ENCODE measurements at regions not wholly inside any gene's neighbourhood (a gene's known extent, or its start where the extent isn't known, plus 50 kb on each side); places are given as distances from the start of the nearest gene placed in this dataset.
"Not testable (repeated sequence)": the region's sequence is repeated elsewhere in the genome, so short reads cannot be mapped to it uniquely, and the experiment has no call there.

- DNase-seq, result no peak
Measured at GRCh38 chr13:87582399-87582798, 88.8 kb upstream of the SLITRK5 start.

DNA sequence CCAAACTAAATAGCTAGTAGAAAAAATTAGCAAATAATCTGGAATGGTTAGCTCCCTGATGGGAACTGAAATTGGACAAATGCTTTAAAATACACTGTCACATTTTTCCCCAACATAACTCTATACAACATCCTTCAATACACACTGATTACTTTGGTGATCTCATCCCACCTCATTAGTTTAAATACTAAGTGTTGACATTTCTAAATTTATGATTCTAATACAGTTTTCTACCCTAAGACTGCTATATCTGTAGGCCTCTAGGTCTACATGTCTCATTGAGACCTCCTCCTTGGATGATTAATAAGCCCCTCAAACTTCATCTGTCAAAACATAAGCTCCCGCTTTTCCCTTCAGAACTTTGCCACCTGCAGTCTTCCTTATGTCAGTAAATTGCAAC lies 80.7 kb upstream of the SLITRK5 start:
- DNase-seq, result no peak

DNA sequence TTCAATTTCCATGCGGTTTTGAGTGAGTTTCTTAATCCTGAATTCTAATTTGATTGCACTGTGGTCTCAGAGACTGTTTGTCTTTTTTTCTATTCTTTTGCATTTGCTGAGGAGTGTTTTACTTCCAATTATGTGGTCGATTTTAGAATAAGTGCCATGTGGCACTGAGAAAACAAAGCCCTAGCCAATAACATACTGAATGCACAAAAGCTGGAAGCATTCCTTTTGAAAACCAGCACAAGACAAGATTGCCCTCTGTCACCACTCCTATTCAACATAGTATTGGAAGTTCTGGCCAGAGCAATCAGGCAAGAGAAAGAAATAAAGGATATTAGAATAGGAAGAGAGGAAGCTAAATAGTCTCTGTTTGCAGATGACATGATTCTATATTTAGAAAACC lies 66.7 kb upstream of the SLITRK5 start:
- not testable (repeated sequence) for DNase-seq

DNA sequence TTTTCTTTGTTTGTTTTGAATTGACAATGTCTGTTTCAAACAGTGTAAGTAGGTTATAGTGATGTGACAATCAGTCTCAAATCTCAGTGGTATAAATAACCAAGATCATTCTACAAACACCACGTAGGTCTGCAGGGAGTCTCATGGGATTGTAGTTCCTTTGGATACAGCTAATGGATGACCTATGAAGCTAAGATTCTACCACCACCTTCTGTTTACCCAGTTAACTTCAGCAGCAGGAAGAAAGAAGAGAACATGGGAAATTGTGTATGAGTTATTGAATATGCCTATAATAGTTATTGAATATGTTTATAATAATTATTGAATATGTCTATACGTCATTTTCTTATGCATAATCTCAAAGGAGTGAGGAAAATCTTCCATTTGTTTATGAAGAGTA lies 63.9 kb upstream of the SLITRK5 start:
- DNase-seq, result no peak

- no peak for DNase-seq
Measured at GRCh38 chr13:87614276-87614675, 56.9 kb upstream of the SLITRK5 start.
